ENCODE measurements at regions not wholly inside any gene's neighbourhood (a gene's known extent, or its start where the extent isn't known, plus 50 kb on each side); places are given as distances from the start of the nearest gene placed in this dataset.

- TF ChIP-seq CTCF (IDR thresholded peaks at IDR 0.05; ENCODE audit: insufficient read depth, low read depth, low read length) (no peak), EZH2 (IDR thresholded peaks at IDR 0.05; ENCODE audit: insufficient read depth, low read length) (no peak)
These were observed 232.7 kb upstream of the UBE2E3 start for GRCh38 chr2:180747728-180748127.

All from astrocyte (in vitro differentiated cells and primary cell).